SK-N-SH (cell line): ENCODE measurements at regions not wholly inside any gene's neighbourhood (a gene's known extent, or its start where the extent isn't known, plus 50 kb on each side); places are given as distances from the start of the nearest gene placed in this dataset.

Experiments
- CTCF ChIA-PET: fragments of 300-600, 350-600 bp; formaldehyde crosslinking; extraction: SDS; loops from one replicate; lab custom pipeline; 2021; lab: Yijun Ruan, JAX
- POLR2A ChIA-PET: fragments of 350-600 bp; sonication (Branson Sonifier 250); formaldehyde crosslinking; extraction: SDS; loops from one replicate; lab custom pipeline; 2020; ENCODE audit warnings: antibody characterized with exemption, inconsistent platforms; lab: Yijun Ruan, JAX
- DNase-seq: peaks from one replicate; pipeline ENCODE4 v3.0.0; 2012
- H2AFZ ChIP-seq: fragments of 200-600 bp; sonication (generic); 2 replicates; pipeline ENCODE4 v1.8.1; 2016; ENCODE audit warnings: antibody characterized with exemption, mild to moderate bottlenecking, low read depth
- H3F3A ChIP-seq: fragments of 200-600 bp; sonication (generic); replicated peaks from 2 replicates; pipeline ENCODE3; 2016; ENCODE audit warnings: antibody characterized with exemption, mild to moderate bottlenecking; ENCODE audit not compliant: insufficient read depth
- H3K27ac ChIP-seq, 2 experiments: fragments of 200-500 bp in 1 of 2; fragments of 200-600 bp in 1 of 2; sonication (Bioruptor generic) in 1 of 2; sonication (generic), shearing (Covaris generic) in 1 of 2; 2 replicates each; pipeline versions ENCODE4 v1.5.1 to v1.6.1; 2014 to 2016; ENCODE audit warnings: low read depth in 2 of 2, inconsistent platforms in 1 of 2, low read length in 1 of 2, mild to moderate bottlenecking in 1 of 2, mixed read lengths in 1 of 2
- H3K27me3 ChIP-seq: fragments of 200-600 bp; sonication (generic), shearing (Covaris generic); 2 replicates; pipeline ENCODE4 v1.6.1; 2016; ENCODE audit warnings: mixed run types; ENCODE audit not compliant: insufficient read depth
- H3K36me3 ChIP-seq, 2 experiments: fragments of 200-500 bp in 1 of 2; fragments of 200-600 bp in 1 of 2; sonication (Bioruptor generic) in 1 of 2; sonication (generic) in 1 of 2; replicated peaks in 1 of 2; 2 replicates each; pipeline versions ENCODE3 to v1.5.1; 2014 to 2016; ENCODE audit warnings: low read length in 1 of 2, mild to moderate bottlenecking in 1 of 2; ENCODE audit not compliant: insufficient read depth in 2 of 2, control insufficient read depth in 1 of 2
- H3K4me1 ChIP-seq, 2 experiments: fragments of 200-500 bp in 1 of 2; fragments of 200-600 bp in 1 of 2; sonication (Bioruptor generic) in 1 of 2; sonication (generic), shearing (Covaris generic) in 1 of 2; 2 replicates each; pipeline versions ENCODE4 v1.5.1 to v1.6.1; 2014 to 2016; ENCODE audit warnings: low read depth in 1 of 2, low read length in 1 of 2, mixed run types in 1 of 2; ENCODE audit not compliant: insufficient read depth in 2 of 2, control insufficient read depth in 1 of 2
- H3K4me2 ChIP-seq: fragments of 200-600 bp; sonication (generic), shearing (Covaris generic); 2 replicates; pipeline ENCODE4 v1.6.1; 2017; ENCODE audit warnings: mixed run types
- H3K4me3 ChIP-seq, 2 experiments: fragments of 200-500 bp in 1 of 2; fragments of 200-600 bp in 1 of 2; sonication (Bioruptor generic) in 1 of 2; sonication (generic), shearing (Covaris generic) in 1 of 2; 2 replicates each; pipeline versions ENCODE4 v1.5.1 to v1.8.1; 2014 to 2016; ENCODE audit warnings: low read depth in 2 of 2, inconsistent platforms in 1 of 2, low read length in 1 of 2, mild to moderate bottlenecking in 1 of 2, mixed read lengths in 1 of 2, moderate library complexity in 1 of 2
- H3K79me2 ChIP-seq: fragments of 200-600 bp; sonication (generic); 2 replicates; pipeline ENCODE4 v1.8.1; 2017; ENCODE audit warnings: mild to moderate bottlenecking; ENCODE audit not compliant: insufficient read depth
- H3K9ac ChIP-seq: fragments of 200-600 bp; sonication (generic); 2 replicates; pipeline ENCODE4 v1.6.1; 2017; ENCODE audit warnings: mixed run types
- H3K9me2 ChIP-seq: fragments of 200-600 bp; sonication (generic); 2 replicates; pipeline ENCODE4 v1.6.1; 2017; ENCODE audit warnings: mixed run types
- H3K9me3 ChIP-seq: fragments of 200-600 bp; sonication (generic); 2 replicates; pipeline ENCODE4 v1.6.1; 2017; ENCODE audit warnings: mixed run types, mild to moderate bottlenecking, moderate library complexity
- H4K20me1 ChIP-seq: fragments of 200-600 bp; sonication (generic); 2 replicates; pipeline ENCODE4 v1.6.1; 2017; ENCODE audit warnings: mild to moderate bottlenecking, mixed run types; ENCODE audit not compliant: insufficient read depth
- CHD2 ChIP-seq: fragments of 150-350 bp; IDR thresholded peaks from 2 replicates; pipeline ENCODE4 v1.6.1; 2018; ENCODE audit warnings: low read length; ENCODE audit not compliant: partially characterized antibody
- CTCF ChIP-seq: fragments of 200-600 bp; sonication (generic); IDR thresholded peaks from 2 replicates; pipeline ENCODE4 v1.6.1; 2017; ENCODE audit warnings: antibody characterized with exemption, mild to moderate bottlenecking, moderate library complexity
- ELF1 ChIP-seq: IDR thresholded peaks from 2 replicates; pipeline ENCODE4 v1.4.0; 2012
- EP300 ChIP-seq, 2 experiments: IDR thresholded peaks; 2 replicates each; pipeline versions ENCODE4 v1.4.0 to v1.6.1; 2012; ENCODE audit warnings: borderline replicate concordance in 1 of 2, low read depth in 1 of 2, low read length in 1 of 2
- FOXJ3 ChIP-seq: sonication (generic); formaldehyde crosslinking; IDR thresholded peaks from 2 replicates; pipeline ENCODE4 v1.5.1; 2020; ENCODE audit warnings: mild to moderate bottlenecking, missing genetic modification reagents
- GABPA ChIP-seq: IDR thresholded peaks from 2 replicates; pipeline ENCODE4 v1.4.0; 2012; ENCODE audit warnings: low read depth, mild to moderate bottlenecking
- JUND ChIP-seq: IDR thresholded peaks from 2 replicates; pipeline ENCODE4 v1.4.0; 2012
- MAX ChIP-seq: IDR thresholded peaks from 2 replicates; pipeline ENCODE4 v1.4.0; 2012; ENCODE audit warnings: low read depth
- NRF1 ChIP-seq: IDR thresholded peaks from 2 replicates; pipeline ENCODE4 v1.6.1; 2012; ENCODE audit warnings: low read depth, mild to moderate bottlenecking, low read length
- RAD21 ChIP-seq: IDR thresholded peaks from 2 replicates; pipeline ENCODE4 v1.6.1; 2012; ENCODE audit warnings: mild to moderate bottlenecking, low read length
- REST ChIP-seq: IDR thresholded peaks from 2 replicates; pipeline ENCODE4 v1.6.1; 2012; ENCODE audit warnings: mild to moderate bottlenecking, low read depth, low read length, moderate library complexity
- RXRA ChIP-seq: IDR thresholded peaks from 2 replicates; pipeline ENCODE4 v1.4.0; 2012; ENCODE audit warnings: low read depth, mild to moderate bottlenecking, borderline replicate concordance
- TAF1 ChIP-seq: IDR thresholded peaks from 2 replicates; pipeline ENCODE4 v1.6.1; 2012; ENCODE audit warnings: low read depth, mild to moderate bottlenecking, low read length, moderate library complexity, borderline replicate concordance
- YY1 ChIP-seq: IDR thresholded peaks from 2 replicates; pipeline ENCODE4 v1.4.0; 2012; ENCODE audit warnings: low read depth, mild to moderate bottlenecking
- ZBTB33 ChIP-seq: IDR thresholded peaks from 2 replicates; pipeline ENCODE4 v1.4.0; 2012; ENCODE audit warnings: low read depth, borderline replicate concordance
- WGBS: methylation state at CpG from one replicate; pipeline ENCODE4 v1.1.6; 2017; ENCODE audit warnings: low lambda C conversion rate; 5-methylcytosine and 5-hydroxymethylcytosine counted together

GRCh38 chr4:31189938-31190337 lies 469.8 kb downstream of the PCDH7 start:
- no peak overlapping the region for H3K27ac ChIP-seq
- WGBS, result 54% methylated on average over 1 of the region's 1 CpG
- CTCF ChIA-PET, result no interaction called here

More at GRCh38 chr4:31189938-31190337, 469.8 kb downstream of the PCDH7 start:
- Histone ChIP-seq H3K79me2 (no peaks in the 10 kb centered on the region), H3K4me3 (no peak overlapping the region), H3K9ac (no peak overlapping the region), H3K36me3 (no peaks in the 10 kb centered on the region), H3K27me3 (no peaks in the 10 kb centered on the region), H3K9me3 (no peaks in the 10 kb centered on the region), H3K4me2 (no peak overlapping the region), H3K9me2 (no peaks in the 10 kb centered on the region), H4K20me1 (no peaks in the 10 kb centered on the region), H2AFZ (no peak overlapping the region), H3K4me1 (peaks cover 0 to 6% of the 10 kb centered on the region in 2 experiments; a peak in 1 of 4 replicates), H3F3A (no peaks in the 10 kb centered on the region)
- POLR2A ChIA-PET, result no interaction called here
- DNase-seq, result no peak
- TF ChIP-seq ELF1 (no peak), FOXJ3 (no peak), GABPA (no peak), EP300 (IDR thresholded peaks at IDR 0.05; ENCODE audit: borderline replicate concordance in 1 of 2, low read depth in 1 of 2, low read length in 1 of 2) (no peak), CHD2 (no peak), TAF1 (no peak), ZBTB33 (no peak), MAX (no peak), REST (no peak), RAD21 (no peak), JUND (no peak), NRF1 (no peak), RXRA (no peak), CTCF (no peak), YY1 (no peak)
